Activated CD4-positive, CD25-positive, alpha-beta regulatory T cell treated with anti-CD3 and anti-CD28 coated beads, Interleukin-2, amount 50 U/mL, for 24 hours (primary cell): ENCODE measurements at regions not wholly inside any gene's neighbourhood (a gene's known extent, or its start where the extent isn't known, plus 50 kb on each side); places are given as distances from the start of the nearest gene placed in this dataset.

ENCODE experiments used
- ATAC-seq, 2 donors: fragments of 150-1000 bp; cut with Tn5 transposase; one replicate each; pipeline ENCODE4 v1.10.0; 2021; ENCODE audit warnings: mild to moderate bottlenecking in 1 of 2, moderate library complexity in 1 of 2

DNA sequence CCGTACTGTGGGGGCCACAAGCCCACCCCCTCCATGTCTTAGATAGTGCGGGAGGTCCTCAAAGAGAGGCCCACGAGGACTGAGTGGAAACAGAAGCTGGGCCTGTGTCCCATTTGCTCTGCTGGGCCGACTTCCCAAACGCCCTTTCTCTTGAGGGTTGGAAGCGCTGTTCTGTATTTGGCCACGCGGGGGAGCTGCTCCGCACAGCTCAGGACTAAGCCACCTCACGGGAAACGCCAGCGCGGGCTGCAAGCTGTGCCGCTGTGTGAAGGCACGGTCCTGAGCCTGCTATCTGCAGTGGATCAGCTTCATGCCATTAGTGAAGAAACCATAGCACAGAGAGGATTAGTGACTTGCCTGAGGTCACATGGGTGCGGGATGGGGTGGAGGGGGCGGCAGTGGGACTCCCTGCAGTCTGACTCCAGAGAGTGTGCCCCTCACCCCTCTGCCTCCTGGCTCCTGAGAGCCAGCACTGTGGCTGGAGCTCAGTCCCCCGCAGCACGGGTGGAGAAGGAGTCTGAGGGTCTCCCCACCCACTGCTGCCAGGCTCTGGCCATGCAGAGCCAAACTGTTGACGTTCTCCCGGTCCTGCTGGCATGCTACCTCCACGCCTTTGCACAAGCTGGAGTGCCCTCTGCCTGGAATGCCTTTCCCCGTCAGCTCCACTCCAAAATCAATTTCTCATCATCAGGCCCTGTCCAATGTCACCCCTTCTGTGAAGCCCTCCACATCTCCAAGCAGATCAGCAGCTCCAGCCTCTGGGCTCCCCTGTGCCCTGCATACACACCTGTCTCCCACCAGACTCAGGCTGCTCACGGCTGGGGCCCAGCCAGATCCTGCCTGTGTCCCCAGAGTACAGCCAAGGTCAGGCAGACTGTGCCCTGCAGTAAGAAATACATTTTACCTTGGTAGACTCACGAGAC, 51.5 kb upstream of the LRRC32 start:
- ATAC-seq: peak; percentile 90

DNA sequence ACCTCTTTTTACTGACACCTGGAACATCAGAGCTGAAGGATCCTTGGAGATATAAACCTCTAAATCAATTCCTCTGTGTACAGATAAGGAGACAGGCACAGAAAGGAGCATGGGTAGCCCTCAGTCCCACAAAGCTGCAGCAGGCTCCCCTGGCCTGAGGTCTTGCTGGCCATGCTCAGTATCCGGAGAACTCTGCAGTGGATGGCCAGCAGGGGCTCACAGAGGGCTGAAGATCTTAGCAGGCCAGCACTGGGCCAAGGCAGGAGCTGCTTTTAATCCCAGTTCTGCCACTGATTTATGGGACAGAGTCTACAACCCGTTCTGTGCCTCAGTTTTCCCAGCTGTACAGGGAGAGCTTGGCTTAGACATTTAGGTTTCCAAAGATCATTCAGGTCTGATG, 52.6 kb upstream of the LRRC32 start:
- no peak for ATAC-seq

DNA sequence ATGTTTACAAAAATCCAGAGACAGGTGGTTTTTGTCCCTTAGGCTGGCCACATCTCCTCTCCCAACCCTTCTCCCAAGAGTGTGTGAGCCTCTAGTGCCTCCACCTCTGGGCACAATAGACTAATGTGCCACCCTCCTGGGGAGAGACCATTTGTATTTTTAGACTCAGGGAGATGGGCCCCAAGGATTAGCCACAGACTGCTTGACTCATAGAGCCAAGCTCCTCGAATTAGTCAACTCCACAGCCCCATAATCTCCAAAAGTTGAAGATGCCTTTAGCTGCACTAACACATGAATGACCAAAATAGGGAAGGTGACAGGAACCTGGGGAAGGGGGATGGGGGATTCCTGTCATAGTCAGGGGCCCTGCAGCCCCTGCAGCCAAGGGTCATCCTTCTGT, 53.0 kb upstream of the LRRC32 start:
- peak in 1 of 2 donors; percentile 11 for ATAC-seq

DNA sequence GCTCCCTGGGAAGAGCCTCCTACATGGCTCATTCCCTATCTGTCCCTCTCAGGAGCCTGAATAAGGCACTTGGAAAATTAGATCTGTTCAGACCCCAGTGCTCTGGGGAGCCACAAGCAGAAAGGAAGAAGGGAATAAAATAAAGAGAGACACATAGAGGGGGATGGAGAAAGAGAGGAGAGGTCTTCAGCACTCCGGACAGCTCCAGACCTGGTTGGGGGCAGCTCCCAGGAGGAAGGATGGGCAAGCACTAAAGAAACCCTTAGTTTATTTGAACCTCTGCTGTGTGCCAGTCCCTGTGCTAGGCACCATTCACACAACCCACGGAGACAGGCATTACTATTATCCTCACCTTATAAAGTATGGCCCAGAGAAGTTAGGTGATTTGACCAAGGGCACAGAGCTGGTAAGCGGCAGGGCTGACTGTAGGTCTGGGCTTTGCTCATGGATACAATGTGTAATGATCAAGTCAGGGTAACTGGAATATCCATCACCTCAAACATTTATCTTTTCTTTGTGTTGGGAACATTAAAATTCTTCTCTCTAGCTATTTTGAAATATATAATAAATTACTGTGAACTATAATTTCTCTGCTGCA, 53.7 kb upstream of the LRRC32 start:
- ATAC-seq: no peak

DNA sequence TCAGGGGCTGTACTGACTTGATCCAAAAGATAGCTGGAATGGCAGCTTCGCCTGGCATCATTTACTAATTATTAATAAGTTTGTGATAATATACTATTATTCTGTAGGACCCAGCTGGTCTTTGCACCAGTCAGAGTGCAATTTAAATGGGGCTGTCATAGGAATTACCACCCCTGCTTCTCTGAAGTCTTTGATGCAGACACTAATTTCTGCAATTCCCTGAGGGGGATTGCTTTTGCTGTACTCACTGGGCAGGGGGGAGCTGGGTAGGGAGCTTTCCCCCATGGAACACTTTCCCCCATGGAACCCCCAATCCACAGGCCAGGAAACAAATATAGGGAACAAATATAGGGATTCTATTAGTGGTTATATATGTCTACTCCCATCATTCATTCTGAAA, 54.9 kb upstream of the TSKU start:
- ATAC-seq: no peak

DNA sequence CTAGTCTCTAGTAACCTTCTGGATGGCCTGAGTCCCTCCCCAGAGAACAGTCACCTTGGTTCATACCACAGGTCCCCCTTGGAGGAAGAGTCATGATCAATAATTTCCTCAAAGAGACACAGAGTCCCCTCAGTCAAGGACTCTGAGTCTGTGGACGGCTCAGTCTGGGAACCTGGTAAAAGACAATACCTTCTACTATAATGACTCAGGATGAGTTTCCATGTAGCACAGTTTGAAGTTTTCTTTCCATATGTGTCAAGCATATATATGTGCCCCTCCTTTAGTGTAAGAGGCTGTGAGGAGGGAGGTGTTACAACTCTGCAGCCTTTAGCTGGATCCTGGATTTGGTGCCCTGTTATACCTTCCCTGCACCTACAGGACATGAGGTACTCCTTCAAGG, 54.4 kb upstream of the TSKU start:
- no peak for ATAC-seq

DNA sequence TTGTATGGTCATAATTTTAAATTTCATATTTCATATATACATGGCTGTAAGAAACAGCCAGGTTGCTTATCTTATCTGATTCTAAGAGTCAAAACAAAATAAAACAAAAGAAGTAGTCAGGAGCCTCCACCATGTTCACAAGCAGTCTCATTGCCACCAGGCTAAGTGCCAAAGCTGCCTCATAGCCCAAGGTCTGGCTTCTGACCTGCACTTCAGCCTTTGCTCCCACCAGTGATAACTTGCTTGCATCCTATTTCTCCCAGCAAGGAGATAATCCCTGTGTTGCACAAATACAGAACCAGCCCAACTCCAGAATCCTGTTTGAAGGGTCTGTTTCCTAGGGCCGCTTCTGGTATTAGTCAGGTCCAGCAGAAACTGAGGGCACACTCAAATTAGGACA, 53.9 kb upstream of the TSKU start:
- ATAC-seq: no peak

DNA sequence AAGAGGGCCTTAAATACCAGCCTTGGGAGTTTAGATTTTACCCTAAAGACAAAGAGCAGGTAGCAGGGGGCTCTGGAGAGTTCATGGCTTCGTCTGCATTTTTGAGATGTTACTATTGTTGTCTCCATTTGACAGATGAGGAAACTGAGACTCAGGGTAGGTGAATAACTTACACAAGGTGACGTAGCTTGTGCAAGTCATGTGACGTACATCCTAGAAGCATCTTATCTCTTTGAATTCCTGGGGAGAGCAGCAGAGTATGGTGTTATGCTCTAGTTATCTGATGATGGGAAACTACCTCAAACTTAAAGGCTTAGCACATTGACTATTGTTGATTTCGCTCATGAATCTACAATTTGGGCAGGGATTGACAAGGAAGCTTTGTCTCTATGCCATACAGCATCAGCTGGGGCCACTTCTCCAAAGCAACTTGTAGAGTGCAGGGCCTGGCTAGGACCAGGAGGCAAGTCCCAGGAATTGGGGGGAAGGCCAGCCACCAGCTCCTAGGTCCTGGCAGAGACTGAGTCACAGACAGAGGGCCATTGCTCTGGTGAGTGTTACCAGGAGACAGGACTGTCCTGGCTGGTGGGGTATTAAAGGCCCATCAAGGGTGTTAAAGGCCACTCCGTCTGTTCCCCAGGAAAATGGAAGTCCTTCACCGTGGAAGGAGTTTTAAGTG, 52.1 kb upstream of the TSKU start:
- peak in 1 of 2 donors; percentile 24 for ATAC-seq

DNA sequence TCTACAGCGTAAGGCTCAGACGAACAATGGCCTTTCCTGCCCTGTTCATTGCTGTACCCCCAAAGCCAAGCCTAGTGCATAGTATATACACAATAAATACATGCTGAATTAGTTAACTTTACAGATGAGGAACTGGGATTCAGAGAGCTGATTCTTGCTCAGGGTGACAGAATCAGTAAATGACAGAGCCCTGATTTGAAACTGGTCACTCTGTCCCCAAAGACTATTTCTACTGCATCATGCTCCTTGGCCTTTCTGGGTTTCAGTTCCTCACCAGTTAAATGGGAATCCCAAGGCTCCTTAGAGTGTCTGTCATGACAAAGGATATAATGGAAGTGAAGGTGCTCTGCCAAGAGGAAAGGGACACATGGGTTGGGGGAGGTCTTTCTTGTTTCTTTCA, 50.5 kb upstream of the TSKU start:
- ATAC-seq: no peak
